OCI-LY3 (cell line): ENCODE measurements at regions not wholly inside any gene's neighbourhood (a gene's known extent, or its start where the extent isn't known, plus 50 kb on each side); places are given as distances from the start of the nearest gene placed in this dataset.
"Not testable (repeated sequence)": the region's sequence is repeated elsewhere in the genome, so short reads cannot be mapped to it uniquely, and the experiment has no call there.

Source experiments
- EZH2phosphoT487 ChIP-seq: fragments of 200-600 bp; shearing (Covaris generic); IDR thresholded peaks from 2 replicates; pipeline ENCODE4 v1.6.1; 2018; ENCODE audit warnings: antibody characterized with exemption, mixed run types, low read depth
- TF ChIP-seq, protein P1 (sequence below): fragments of 200-600, 300-600 bp; sonication (generic); IDR thresholded peaks from 2 replicates; pipeline ENCODE4 v1.5.1; 2014; ENCODE audit warnings: antibody characterized with exemption, low read length, low read depth

DNA sequence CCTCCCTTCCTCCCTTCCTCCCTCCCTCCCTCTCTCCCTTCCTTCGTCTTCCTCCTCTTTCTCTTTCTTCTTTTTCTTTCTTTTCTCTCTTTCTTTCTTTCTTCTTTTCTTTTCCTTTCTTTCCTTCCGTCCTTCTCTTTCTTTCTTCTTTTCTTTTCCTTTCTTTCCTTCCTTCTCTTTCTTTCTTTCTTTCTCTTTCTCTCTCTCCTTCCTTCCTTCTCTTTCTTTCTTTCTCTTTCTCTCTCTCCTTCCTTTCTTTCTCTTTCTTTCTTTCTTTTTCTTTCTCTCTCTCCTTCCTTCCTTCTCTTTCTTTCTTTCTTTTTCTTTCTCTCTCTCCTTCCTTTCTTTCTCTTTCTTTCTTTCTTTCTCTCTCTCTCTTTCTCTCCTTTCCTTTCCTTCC lies 84.4 kb upstream of the SLC24A2 start:
- TF ChIP-seq, protein P1, sequence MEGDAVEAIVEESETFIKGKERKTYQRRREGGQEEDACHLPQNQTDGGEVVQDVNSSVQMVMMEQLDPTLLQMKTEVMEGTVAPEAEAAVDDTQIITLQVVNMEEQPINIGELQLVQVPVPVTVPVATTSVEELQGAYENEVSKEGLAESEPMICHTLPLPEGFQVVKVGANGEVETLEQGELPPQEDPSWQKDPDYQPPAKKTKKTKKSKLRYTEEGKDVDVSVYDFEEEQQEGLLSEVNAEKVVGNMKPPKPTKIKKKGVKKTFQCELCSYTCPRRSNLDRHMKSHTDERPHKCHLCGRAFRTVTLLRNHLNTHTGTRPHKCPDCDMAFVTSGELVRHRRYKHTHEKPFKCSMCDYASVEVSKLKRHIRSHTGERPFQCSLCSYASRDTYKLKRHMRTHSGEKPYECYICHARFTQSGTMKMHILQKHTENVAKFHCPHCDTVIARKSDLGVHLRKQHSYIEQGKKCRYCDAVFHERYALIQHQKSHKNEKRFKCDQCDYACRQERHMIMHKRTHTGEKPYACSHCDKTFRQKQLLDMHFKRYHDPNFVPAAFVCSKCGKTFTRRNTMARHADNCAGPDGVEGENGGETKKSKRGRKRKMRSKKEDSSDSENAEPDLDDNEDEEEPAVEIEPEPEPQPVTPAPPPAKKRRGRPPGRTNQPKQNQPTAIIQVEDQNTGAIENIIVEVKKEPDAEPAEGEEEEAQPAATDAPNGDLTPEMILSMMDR = not testable (repeated sequence)
- not testable (repeated sequence) for TF ChIP-seq EZH2phosphoT487
